ENCODE measurements at regions not wholly inside any gene's neighbourhood (a gene's known extent, or its start where the extent isn't known, plus 50 kb on each side); places are given as distances from the start of the nearest gene placed in this dataset.
A peak's percentile ranks its signal among the peaks of the same experiment; 100 is the strongest.

DNA sequence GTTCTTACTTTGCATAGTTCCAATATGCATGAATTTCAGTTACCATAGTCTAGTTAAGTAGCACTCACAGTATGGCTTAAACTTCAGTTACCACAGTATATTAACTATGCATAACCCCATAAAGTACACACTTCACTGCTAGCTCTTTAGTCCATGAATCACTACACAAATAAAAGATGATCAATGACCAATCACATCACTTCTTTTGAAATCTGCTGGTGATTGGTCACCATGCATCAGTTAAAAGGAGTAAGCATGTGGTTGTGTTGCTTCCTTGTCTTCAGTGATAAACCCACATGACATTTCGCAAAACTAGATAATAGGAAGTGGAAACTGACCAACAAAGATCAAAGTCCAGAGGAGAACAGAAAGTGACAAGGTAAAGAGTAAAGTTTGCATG is 79.0 kb downstream of the TAF11L14 start:
- H3K9ac ChIP-seq (ENCODE audit: insufficient read depth in 1 of 2, low read length in 2 of 2), result no peak overlapping the region
- no peaks in the 10 kb centered on the region for H3K27me3 ChIP-seq (ENCODE audit: control insufficient read depth in 3 of 3, insufficient read depth in 3 of 3, low read length in 2 of 3)
- TF ChIP-seq, protein P1, sequence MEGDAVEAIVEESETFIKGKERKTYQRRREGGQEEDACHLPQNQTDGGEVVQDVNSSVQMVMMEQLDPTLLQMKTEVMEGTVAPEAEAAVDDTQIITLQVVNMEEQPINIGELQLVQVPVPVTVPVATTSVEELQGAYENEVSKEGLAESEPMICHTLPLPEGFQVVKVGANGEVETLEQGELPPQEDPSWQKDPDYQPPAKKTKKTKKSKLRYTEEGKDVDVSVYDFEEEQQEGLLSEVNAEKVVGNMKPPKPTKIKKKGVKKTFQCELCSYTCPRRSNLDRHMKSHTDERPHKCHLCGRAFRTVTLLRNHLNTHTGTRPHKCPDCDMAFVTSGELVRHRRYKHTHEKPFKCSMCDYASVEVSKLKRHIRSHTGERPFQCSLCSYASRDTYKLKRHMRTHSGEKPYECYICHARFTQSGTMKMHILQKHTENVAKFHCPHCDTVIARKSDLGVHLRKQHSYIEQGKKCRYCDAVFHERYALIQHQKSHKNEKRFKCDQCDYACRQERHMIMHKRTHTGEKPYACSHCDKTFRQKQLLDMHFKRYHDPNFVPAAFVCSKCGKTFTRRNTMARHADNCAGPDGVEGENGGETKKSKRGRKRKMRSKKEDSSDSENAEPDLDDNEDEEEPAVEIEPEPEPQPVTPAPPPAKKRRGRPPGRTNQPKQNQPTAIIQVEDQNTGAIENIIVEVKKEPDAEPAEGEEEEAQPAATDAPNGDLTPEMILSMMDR (IDR thresholded peaks at IDR 0.05; ENCODE audit: control extremely low read depth, extremely low read depth), result no peak
- no peak overlapping the region for H3K27ac ChIP-seq (ENCODE audit: low read depth in 1 of 2, low read length in 1 of 2)
- H3K4me1 ChIP-seq (ENCODE audit: control insufficient read depth in 5 of 5, insufficient read depth in 5 of 5, low read length in 5 of 5), result peaks cover 0 to 4% (median 0%) of the 10 kb centered on the region in 5 donors
- H3K9me3 ChIP-seq (ENCODE audit: control insufficient read depth in 4 of 4, insufficient read depth in 3 of 4, low read length in 3 of 4), result peaks cover 2 to 4% (median 3%) of the 10 kb centered on the region in 4 donors
- ATAC-seq (ENCODE audit: insufficient read depth, low FRiP score) (no peak), DNase-seq (no peak)
- no peaks in the 10 kb centered on the region for H3K36me3 ChIP-seq (ENCODE audit: control insufficient read depth in 4 of 4, insufficient read depth in 4 of 4, low read length in 4 of 4)
- no peak overlapping the region for H3K4me3 ChIP-seq
- 79 to 82% methylated on average over 1 of the region's 1 CpG for WGBS, 2 donors

DNA sequence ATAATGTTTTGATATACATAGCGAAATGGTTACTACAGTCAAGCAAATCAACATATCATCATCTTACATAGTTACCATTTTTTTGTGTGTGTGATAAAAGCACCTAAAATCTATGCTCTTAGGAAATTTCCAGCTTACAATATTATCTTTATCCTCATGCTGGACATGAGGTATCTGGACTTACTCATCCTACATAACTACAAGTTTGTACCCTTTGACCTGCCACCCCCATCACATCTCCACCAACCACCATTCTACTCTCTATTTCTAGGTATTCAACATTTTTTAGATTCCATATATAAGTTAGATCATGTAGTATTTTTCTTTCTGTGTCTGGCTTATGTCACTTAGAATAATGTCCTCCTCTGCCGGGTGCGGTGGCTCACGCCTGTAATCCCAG is 79.9 kb downstream of the TAF11L14 start:
- no peak for DNase-seq
- Histone ChIP-seq H3K9me3 (ENCODE audit: control insufficient read depth in 4 of 4, insufficient read depth in 3 of 4, low read length in 3 of 4) (peaks cover 2 to 4% (median 3%) of the 10 kb centered on the region in 4 donors), H3K27ac (ENCODE audit: low read depth in 1 of 2, low read length in 1 of 2) (no peak overlapping the region), H3K27me3 (ENCODE audit: control insufficient read depth in 3 of 3, insufficient read depth in 3 of 3, low read length in 2 of 3) (no peaks in the 10 kb centered on the region), H3K4me3 (no peak overlapping the region), H3K9ac (ENCODE audit: insufficient read depth in 1 of 2, low read length in 2 of 2) (no peak overlapping the region), H3K36me3 (ENCODE audit: control insufficient read depth in 4 of 4, insufficient read depth in 4 of 4, low read length in 4 of 4) (no peaks in the 10 kb centered on the region), H3K4me1 (ENCODE audit: control insufficient read depth in 5 of 5, insufficient read depth in 5 of 5, low read length in 5 of 5) (peaks cover 0 to 4% (median 0%) of the 10 kb centered on the region in 5 donors)
- TF ChIP-seq, protein P1 (IDR thresholded peaks at IDR 0.05; ENCODE audit: control extremely low read depth, extremely low read depth), result no peak
- no peak for ATAC-seq (ENCODE audit: insufficient read depth, low FRiP score)
- WGBS, 2 donors, result 94 to 97% methylated on average over 4 of the region's 4 CpGs

DNA sequence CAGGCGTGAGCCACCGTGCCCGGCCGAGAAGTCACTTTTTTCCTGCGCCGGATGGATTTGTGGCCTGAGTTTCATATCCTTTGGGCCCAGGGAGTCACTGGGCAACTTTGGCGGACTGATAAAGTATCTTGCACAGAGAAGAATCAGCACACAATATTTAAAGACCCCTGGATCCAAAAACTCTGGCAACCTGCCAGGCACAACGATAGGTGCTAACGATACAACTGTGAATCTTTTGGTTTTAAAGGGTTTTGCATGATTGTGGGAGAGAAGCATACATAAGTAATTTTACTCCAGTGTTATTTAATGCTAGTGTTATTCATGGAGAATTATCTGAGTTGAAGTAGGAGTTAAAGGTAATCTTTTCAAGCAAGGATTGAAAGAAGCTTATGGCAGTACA is 85.3 kb downstream of the TAF11L14 start:
- Histone ChIP-seq H3K27me3 (ENCODE audit: control insufficient read depth in 3 of 3, insufficient read depth in 3 of 3, low read length in 2 of 3) (no peaks in the 10 kb centered on the region), H3K9ac (ENCODE audit: insufficient read depth in 1 of 2, low read length in 2 of 2) (no peak overlapping the region), H3K36me3 (ENCODE audit: control insufficient read depth in 4 of 4, insufficient read depth in 4 of 4, low read length in 4 of 4) (no peaks in the 10 kb centered on the region), H3K4me1 (ENCODE audit: control insufficient read depth in 5 of 5, insufficient read depth in 5 of 5, low read length in 5 of 5) (peaks cover 0 to 13% (median 2%) of the 10 kb centered on the region in 5 donors), H3K9me3 (ENCODE audit: control insufficient read depth in 4 of 4, insufficient read depth in 3 of 4, low read length in 3 of 4) (peaks cover 0 to 2% (median under 1%) of the 10 kb centered on the region in 4 donors), H3K4me3 (no peak overlapping the region), H3K27ac (ENCODE audit: low read depth in 1 of 2, low read length in 1 of 2) (no peak overlapping the region)
- TF ChIP-seq, protein P1 (IDR thresholded peaks at IDR 0.05; ENCODE audit: control extremely low read depth, extremely low read depth), result no peak
- WGBS, 2 donors, result 91 to 93% methylated on average over 9 of the region's 9 CpGs
- DNase-seq (no peak), ATAC-seq (ENCODE audit: insufficient read depth, low FRiP score) (no peak)

DNA sequence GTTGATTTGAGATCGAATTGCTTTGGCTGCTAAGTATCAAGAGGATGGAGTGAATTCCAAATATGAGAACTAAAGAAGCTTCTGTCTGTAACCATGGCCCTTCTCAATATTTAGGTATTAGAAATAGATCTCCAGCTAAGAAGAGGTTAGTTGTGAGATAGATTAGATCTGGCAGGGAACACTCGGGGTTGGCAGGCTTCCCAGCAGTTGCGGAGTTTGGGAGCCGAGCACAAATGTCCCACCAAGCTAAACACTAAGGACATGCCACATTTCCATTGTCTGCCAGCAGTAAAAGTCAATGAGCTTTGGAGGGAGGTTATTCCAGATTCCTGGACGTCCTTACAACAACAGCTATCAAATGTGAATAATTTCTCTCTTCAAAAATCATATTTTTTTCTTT is 85.8 kb downstream of the TAF11L14 start:
- Histone ChIP-seq H3K4me3 (no peak overlapping the region), H3K36me3 (ENCODE audit: control insufficient read depth in 4 of 4, insufficient read depth in 4 of 4, low read length in 4 of 4) (no peaks in the 10 kb centered on the region), H3K27ac (ENCODE audit: low read depth in 1 of 2, low read length in 1 of 2) (no peak overlapping the region), H3K9ac (ENCODE audit: insufficient read depth in 1 of 2, low read length in 2 of 2) (peak overlapping the region in 1 of 2 donors; percentile 19), H3K9me3 (ENCODE audit: control insufficient read depth in 4 of 4, insufficient read depth in 3 of 4, low read length in 3 of 4) (peaks cover 0 to 2% (median under 1%) of the 10 kb centered on the region in 4 donors), H3K27me3 (ENCODE audit: control insufficient read depth in 3 of 3, insufficient read depth in 3 of 3, low read length in 2 of 3) (no peaks in the 10 kb centered on the region), H3K4me1 (ENCODE audit: control insufficient read depth in 5 of 5, insufficient read depth in 5 of 5, low read length in 5 of 5) (peaks cover 0 to 13% (median 2%) of the 10 kb centered on the region in 5 donors)
- 39 to 57% methylated on average over 5 of the region's 5 CpGs for WGBS, 2 donors
- ATAC-seq (ENCODE audit: insufficient read depth, low FRiP score), result no peak
- DNase-seq, result peak; percentile 69 to 75 (median 74)
- TF ChIP-seq, protein P1 (IDR thresholded peaks at IDR 0.05; ENCODE audit: control extremely low read depth, extremely low read depth), result no peak
